Right cardiac atrium (tissue), 5 donors: ENCODE measurements at regions not wholly inside any gene's neighbourhood (a gene's known extent, or its start where the extent isn't known, plus 50 kb on each side); places are given as distances from the start of the nearest gene placed in this dataset.
A peak's percentile ranks its signal among the peaks of the same experiment; 100 is the strongest.
"Not testable (repeated sequence)": the region's sequence is repeated elsewhere in the genome, so short reads cannot be mapped to it uniquely, and the experiment has no call there.

Experiments
- ATAC-seq, 2 donors: fragments of 200-7000 bp; cut with Tn5 transposase; one replicate each; pipeline versions ENCODE4 v1.8.0 to v1.9.1; 2020; ENCODE audit warnings: moderate library complexity in 2 of 2, mild to moderate bottlenecking in 1 of 2
- DNase-seq, 3 donors: peaks; one replicate each; pipeline ENCODE4 v3.0.0-alpha.2; 2020
- H3K27ac ChIP-seq: one replicate; pipeline ENCODE4 v1.5.1; 2013; ENCODE audit warnings: mild to moderate bottlenecking, low read length, control low read depth, moderate library complexity
- H3K27me3 ChIP-seq: one replicate; pipeline ENCODE4 v1.6.1; 2013; ENCODE audit not compliant: control insufficient read depth, insufficient read depth
- H3K4me1 ChIP-seq: one replicate; pipeline ENCODE4 v1.6.1; 2013; ENCODE audit warnings: low read length; ENCODE audit not compliant: control insufficient read depth, insufficient read depth
- H3K4me3 ChIP-seq: one replicate; pipeline ENCODE4 v1.5.1; 2013; ENCODE audit warnings: low read length, control low read depth
- H3K9me3 ChIP-seq: one replicate; pipeline ENCODE4 v1.6.1; 2013; ENCODE audit warnings: low read length; ENCODE audit not compliant: control insufficient read depth
- WGBS: extraction: QIAGEN DNeasy Blood & Tissue Kit; methylation state at CpG from one replicate; pipeline ENCODE4 v1.1.7; 2013; 5-methylcytosine and 5-hydroxymethylcytosine counted together
- intact Hi-C, 4 donors: fragments of 100-400 bp; cut with DNase I; formaldehyde crosslinking; loops; one replicate each; pipeline versions ENCODE4 v1.11.0 to v1.14.0; 2022 to 2023
- donor health status: healthy with polysubstance abuse.
- donor health status: DM: no; HTN: yes; CAD: no.
- donor health status: DM: no; HTN: no; CAD: no.
- donor health status: DM: no; HTN: yes; CAD: no; lungs with severe emphysema.
- donor health status: DM: yes; HTN: yes; CAD: no.

- no peak overlapping the region for H3K27ac ChIP-seq
- no peaks in the 10 kb centered on the region for H3K27me3 ChIP-seq
- peaks cover 1% of the 10 kb centered on the region for H3K4me1 ChIP-seq
- DNase-seq (no peak), ATAC-seq (no peak)
- intact Hi-C loops = no loop called here
- H3K4me3 ChIP-seq = no peak overlapping the region
- WGBS = 39% methylated on average over 1 of the region's 1 CpG
- H3K9me3 ChIP-seq = no peaks in the 10 kb centered on the region
Observed at GRCh38 chr7:14092331-14092730, 102.9 kb upstream of the ETV1 start.

- DNase-seq (no peak), ATAC-seq (no peak)
- H3K27me3 ChIP-seq = no peaks in the 10 kb centered on the region
- no peak overlapping the region for H3K27ac ChIP-seq
- intact Hi-C loops = no loop called here
- H3K9me3 ChIP-seq = no peaks in the 10 kb centered on the region
- no peak overlapping the region for H3K4me3 ChIP-seq
- 99% methylated on average over 1 of the region's 1 CpG for WGBS
- H3K4me1 ChIP-seq = no peaks in the 10 kb centered on the region
Observed at GRCh38 chr7:14085901-14086300, 96.4 kb upstream of the ETV1 start.

GRCh38 chr7:14083761-14084160, 94.3 kb upstream of the ETV1 start:
- Histone ChIP-seq H3K27ac (no peak overlapping the region), H3K4me1 (no peaks in the 10 kb centered on the region), H3K9me3 (no peaks in the 10 kb centered on the region), H3K4me3 (no peak overlapping the region), H3K27me3 (no peaks in the 10 kb centered on the region)
- ATAC-seq (no peak), DNase-seq (no peak)
- intact Hi-C loops = no loop called here
- 53% methylated on average over 2 of the region's 2 CpGs for WGBS

GRCh38 chr7:14073988-14074387, 84.5 kb upstream of the ETV1 start:
- Histone ChIP-seq H3K9me3 (no peaks in the 10 kb centered on the region), H3K4me1 (no peaks in the 10 kb centered on the region), H3K4me3 (no peak overlapping the region), H3K27me3 (no peaks in the 10 kb centered on the region), H3K27ac (no peak overlapping the region)
- intact Hi-C loops = no loop called here
- DNase-seq (no peak), ATAC-seq (no peak)

- WGBS = 33% methylated on average over 1 of the region's 1 CpG
- intact Hi-C loops = no loop called here
- peak; percentile 47 to 82 for ATAC-seq
- H3K4me3 ChIP-seq = no peak overlapping the region
- no peaks in the 10 kb centered on the region for H3K9me3 ChIP-seq
- H3K27ac ChIP-seq = no peak overlapping the region
- H3K4me1 ChIP-seq = no peaks in the 10 kb centered on the region
- DNase-seq = peak in 1 of 3 donors; percentile 16
- H3K27me3 ChIP-seq = no peaks in the 10 kb centered on the region
Observed at GRCh38 chr7:14073543-14073942, 84.1 kb upstream of the ETV1 start.

- 58% methylated on average over 4 of the region's 4 CpGs for WGBS
- ATAC-seq = no peak
Observed at GRCh38 chr7:14071045-14071444, 81.6 kb upstream of the ETV1 start.

GRCh38 chr7:14069961-14070360, 80.5 kb upstream of the ETV1 start:
- no peak for ATAC-seq

More at GRCh38 chr7:14071045-14071444, 81.6 kb upstream of the ETV1 start:
- DNase-seq = no peak
- Histone ChIP-seq H3K27me3 (no peaks in the 10 kb centered on the region), H3K4me3 (no peak overlapping the region), H3K27ac (no peak overlapping the region), H3K9me3 (no peaks in the 10 kb centered on the region), H3K4me1 (no peaks in the 10 kb centered on the region)
- intact Hi-C loops = no loop called here

GRCh38 chr7:14066783-14067182, 77.3 kb upstream of the ETV1 start:
- 96% methylated on average over 8 of the region's 8 CpGs for WGBS
- not testable (repeated sequence) for ATAC-seq, H3K4me3 ChIP-seq, H3K4me1 ChIP-seq, H3K27me3 ChIP-seq, H3K27ac ChIP-seq, DNase-seq, H3K9me3 ChIP-seq
- intact Hi-C loops = loop anchor here in 1 of 4 donors (10.0 kb wide), 1 partner anchor 62 kb away; no protein-coding TSS in a partner anchor

More at GRCh38 chr7:14069961-14070360, 80.5 kb upstream of the ETV1 start:
- intact Hi-C loops = loop anchor here in 1 of 4 donors (10.0 kb wide), 1 partner anchor 65 kb away; no protein-coding TSS in a partner anchor
- no peaks in the 10 kb centered on the region for H3K9me3 ChIP-seq
- 78% methylated on average over 5 of the region's 5 CpGs for whole genome bisulfite sequencing
- DNase-seq = no peak
- H3K27me3 ChIP-seq = no peaks in the 10 kb centered on the region
- no peak overlapping the region for H3K27ac ChIP-seq
- H3K4me3 ChIP-seq = no peak overlapping the region
- no peaks in the 10 kb centered on the region for H3K4me1 ChIP-seq

- ATAC-seq = no peak
- intact Hi-C loops = loop anchor here in 1 of 4 donors (10.0 kb wide), 1 partner anchor 60 kb away; no protein-coding TSS in a partner anchor
- 62% methylated on average over 5 of the region's 5 CpGs for WGBS
Observed at GRCh38 chr7:14065286-14065685, 75.8 kb upstream of the ETV1 start.

GRCh38 chr7:14055813-14056212, 66.3 kb upstream of the ETV1 start:
- no peaks in the 10 kb centered on the region for H3K9me3 ChIP-seq
- no peak overlapping the region for H3K27ac ChIP-seq
- intact Hi-C loops = no loop called here
- H3K27me3 ChIP-seq = no peaks in the 10 kb centered on the region
- no peaks in the 10 kb centered on the region for H3K4me1 ChIP-seq
- DNase-seq = no peak
- H3K4me3 ChIP-seq = no peak overlapping the region
- no peak for ATAC-seq
- 85% methylated on average over 4 of the region's 4 CpGs for WGBS

More at GRCh38 chr7:14065286-14065685, 75.8 kb upstream of the ETV1 start:
- no peaks in the 10 kb centered on the region for H3K9me3 ChIP-seq
- no peaks in the 10 kb centered on the region for H3K4me1 ChIP-seq
- no peak overlapping the region for H3K27ac ChIP-seq
- no peak overlapping the region for H3K4me3 ChIP-seq
- no peaks in the 10 kb centered on the region for H3K27me3 ChIP-seq
- no peak for DNase-seq

GRCh38 chr7:14054125-14054524, 64.7 kb upstream of the ETV1 start:
- Histone ChIP-seq H3K27me3 (no peaks in the 10 kb centered on the region), H3K4me1 (no peaks in the 10 kb centered on the region), H3K9me3 (no peaks in the 10 kb centered on the region), H3K27ac (no peak overlapping the region), H3K4me3 (no peak overlapping the region)
- no peak for ATAC-seq
- 69% methylated on average over 3 of the region's 3 CpGs for WGBS
- intact Hi-C loops = no loop called here
- no peak for DNase-seq

- 89% methylated on average over 2 of the region's 2 CpGs for WGBS
- ATAC-seq (no peak), DNase-seq (no peak)
- Histone ChIP-seq H3K27ac (no peak overlapping the region), H3K4me3 (no peak overlapping the region), H3K27me3 (no peaks in the 10 kb centered on the region), H3K9me3 (no peaks in the 10 kb centered on the region), H3K4me1 (no peaks in the 10 kb centered on the region)
- intact Hi-C loops = no loop called here
Observed at GRCh38 chr7:14048889-14049288, 59.4 kb upstream of the ETV1 start.
